22Rv1 (cell line): ENCODE measurements at regions not wholly inside any gene's neighbourhood (a gene's known extent, or its start where the extent isn't known, plus 50 kb on each side); places are given as distances from the start of the nearest gene placed in this dataset.

Source experiments
- CTCF ChIP-seq: fragments of 450-650 bp; IDR thresholded peaks from 2 replicates; pipeline ENCODE4 v1.5.1; 2017; ENCODE audit warnings: mild to moderate bottlenecking
- ZFX ChIP-seq: fragments of 450-650 bp; IDR thresholded peaks from 2 replicates; pipeline ENCODE4 v1.6.1; 2017; ENCODE audit warnings: antibody characterized with exemption, borderline replicate concordance

- TF ChIP-seq CTCF, result no peak
- TF ChIP-seq ZFX, result no peak
Observed at GRCh38 chr9:86816868-86817267, 130.4 kb downstream of the GAS1 start.
